ENCODE measurements at regions not wholly inside any gene's neighbourhood (a gene's known extent, or its start where the extent isn't known, plus 50 kb on each side); places are given as distances from the start of the nearest gene placed in this dataset.

- no TSS peak for BruUV-seq (replicated peaks)
- no peak for ATAC-seq
- Histone ChIP-seq H3K27ac (ENCODE audit: low read length) (no peak overlapping the region), H3K4me3 (ENCODE audit: low read depth in 2 of 2, low read length in 2 of 2) (no peak overlapping the region), H3K27me3 (ENCODE audit: control insufficient read depth, insufficient read depth, low read length) (no peaks in the 10 kb centered on the region), H3K36me3 (ENCODE audit: control insufficient read depth, insufficient read depth, low read length) (no peaks in the 10 kb centered on the region), H3K9me3 (ENCODE audit: control insufficient read depth, insufficient read depth, low read depth, low read length) (no peaks in the 10 kb centered on the region), H3K4me1 (ENCODE audit: control insufficient read depth, insufficient read depth, low read length) (no peaks in the 10 kb centered on the region)
- no peak for DNase-seq (ENCODE audit: low read depth, low spot score)
- POLR2A ChIA-PET = no interaction called here
- no peak for TF ChIP-seq REST (IDR thresholded peaks at IDR 0.05; ENCODE audit: insufficient read depth in 1 of 2, low read depth in 2 of 2, low read length in 1 of 2)
- no peak for TF ChIP-seq SIN3A (IDR thresholded peaks at IDR 0.05; ENCODE audit: borderline replicate concordance, insufficient read depth, low read depth, low read length)
- no peak for TF ChIP-seq CTCF (IDR thresholded peaks at IDR 0.05)
- TF ChIP-seq TCF7L2 (IDR thresholded peaks at IDR 0.05; ENCODE audit: low read depth, low read length) = no peak
- TF ChIP-seq POLR2AphosphoS5 (IDR thresholded peaks at IDR 0.05; ENCODE audit: low read depth, low read length) = no peak
- CTCF ChIA-PET = no interaction called here
- in situ Hi-C loops (cut with HindIII; ENCODE audit: low pct_unique_long_range_greater_than_20kb, low sequenced_read_pairs) (no loop called here), intact Hi-C loops (cut with micrococcal nuclease; ENCODE audit: unreplicated experiment) (no loop called here)
Measured at GRCh38 chr9:85147046-85147640, 477.6 kb downstream of the NTRK2 start.

GRCh38 chr9:85142968-85143367 lies 473.4 kb downstream of the NTRK2 start:
- Histone ChIP-seq H3K27ac (ENCODE audit: low read length) (no peak overlapping the region), H3K36me3 (ENCODE audit: control insufficient read depth, insufficient read depth, low read length) (no peaks in the 10 kb centered on the region), H3K9me3 (ENCODE audit: control insufficient read depth, insufficient read depth, low read depth, low read length) (no peaks in the 10 kb centered on the region), H3K27me3 (ENCODE audit: control insufficient read depth, insufficient read depth, low read length) (no peaks in the 10 kb centered on the region), H3K4me1 (ENCODE audit: control insufficient read depth, insufficient read depth, low read length) (no peaks in the 10 kb centered on the region), H3K4me3 (ENCODE audit: low read depth in 2 of 2, low read length in 2 of 2) (no peak overlapping the region)
- intact Hi-C loops (cut with micrococcal nuclease; ENCODE audit: unreplicated experiment) (no loop called here), in situ Hi-C loops (cut with HindIII; ENCODE audit: low pct_unique_long_range_greater_than_20kb, low sequenced_read_pairs) (no loop called here)
- ATAC-seq (no peak), DNase-seq (ENCODE audit: low read depth, low spot score) (peak; percentile 18)
- no TSS peak for BruUV-seq (replicated peaks)
- POLR2A ChIA-PET = no interaction called here
- TF ChIP-seq CTCF (IDR thresholded peaks at IDR 0.05) (peak; percentile 17; the same call in 1 of the 2 replicates), SIN3A (IDR thresholded peaks at IDR 0.05; ENCODE audit: borderline replicate concordance, insufficient read depth, low read depth, low read length) (no peak)
- CTCF ChIA-PET = no interaction called here
